Neural cell (in vitro differentiated cells): ENCODE measurements at regions not wholly inside any gene's neighbourhood (a gene's known extent, or its start where the extent isn't known, plus 50 kb on each side); places are given as distances from the start of the nearest gene placed in this dataset.

ENCODE experiments used
- EP300 ChIP-seq: fragments of 450-650 bp; conservative IDR thresholded peaks from 2 replicates; pipeline ENCODE4 v1.6.1; 2014; ENCODE audit warnings: antibody characterized with exemption, mild to moderate bottlenecking, moderate library complexity; ENCODE audit not compliant: poor library complexity, severe bottlenecking
- EZH2 ChIP-seq: fragments of 200-600, 300-800 bp; shearing (Covaris generic), sonication (generic); IDR thresholded peaks from 2 replicates; pipeline ENCODE4 v1.6.1; 2014; ENCODE audit warnings: antibody characterized with exemption, low read length, borderline replicate concordance, mild to moderate bottlenecking; ENCODE audit not compliant: insufficient read depth, poor library complexity, severe bottlenecking
- MXI1 ChIP-seq: fragments of 450-650 bp; conservative IDR thresholded peaks from 2 replicates; pipeline ENCODE4 v1.6.1; 2014; ENCODE audit warnings: antibody characterized with exemption, mild to moderate bottlenecking; ENCODE audit not compliant: poor library complexity, severe bottlenecking
- POLR2AphosphoS5 ChIP-seq: IDR thresholded peaks from 2 replicates; pipeline ENCODE4 v1.6.1; 2012
- RAD21 ChIP-seq: fragments of 450-650 bp; conservative IDR thresholded peaks from 2 replicates; pipeline ENCODE4 v1.6.1; 2014; ENCODE audit warnings: antibody characterized with exemption, mild to moderate bottlenecking, moderate library complexity
- SMC3 ChIP-seq: fragments of 450-650 bp; conservative IDR thresholded peaks from 2 replicates; pipeline ENCODE4 v1.6.1; 2014; ENCODE audit warnings: antibody characterized with exemption, mild to moderate bottlenecking, moderate library complexity; ENCODE audit not compliant: poor library complexity
- TAF1 ChIP-seq: IDR thresholded peaks from 2 replicates; pipeline ENCODE4 v1.6.1; 2012; ENCODE audit warnings: low read depth
- TF ChIP-seq, protein P1 (sequence below): IDR thresholded peaks from 2 replicates; pipeline ENCODE4 v1.6.1; 2012; ENCODE audit warnings: borderline replicate concordance
- TF ChIP-seq, protein P2 (sequence below): fragments of 450-650 bp; IDR thresholded peaks from 2 replicates; pipeline ENCODE4 v1.5.1; 2014; ENCODE audit warnings: antibody characterized with exemption, mild to moderate bottlenecking, moderate library complexity; ENCODE audit not compliant: poor library complexity, severe bottlenecking

DNA sequence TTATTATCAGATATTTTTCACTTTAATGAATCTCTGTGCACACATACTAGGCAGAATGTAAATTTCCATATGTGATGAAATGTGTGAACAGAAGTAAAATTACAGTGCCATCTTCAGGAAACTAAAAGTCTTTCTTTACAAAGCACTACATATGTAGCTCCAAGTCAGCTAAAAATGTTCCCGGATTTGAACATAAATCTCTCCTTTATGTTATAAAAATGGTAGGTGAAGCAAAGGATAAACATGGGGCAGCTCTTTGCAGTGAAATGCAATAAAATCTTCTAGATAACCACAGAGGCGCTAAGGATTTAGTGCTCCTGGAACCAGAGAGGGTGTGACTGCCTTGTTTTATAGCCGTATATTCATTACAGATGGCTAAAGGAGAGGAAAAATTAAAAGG is 104.9 kb upstream of the C7orf33 start:
- TF ChIP-seq, protein P1, sequence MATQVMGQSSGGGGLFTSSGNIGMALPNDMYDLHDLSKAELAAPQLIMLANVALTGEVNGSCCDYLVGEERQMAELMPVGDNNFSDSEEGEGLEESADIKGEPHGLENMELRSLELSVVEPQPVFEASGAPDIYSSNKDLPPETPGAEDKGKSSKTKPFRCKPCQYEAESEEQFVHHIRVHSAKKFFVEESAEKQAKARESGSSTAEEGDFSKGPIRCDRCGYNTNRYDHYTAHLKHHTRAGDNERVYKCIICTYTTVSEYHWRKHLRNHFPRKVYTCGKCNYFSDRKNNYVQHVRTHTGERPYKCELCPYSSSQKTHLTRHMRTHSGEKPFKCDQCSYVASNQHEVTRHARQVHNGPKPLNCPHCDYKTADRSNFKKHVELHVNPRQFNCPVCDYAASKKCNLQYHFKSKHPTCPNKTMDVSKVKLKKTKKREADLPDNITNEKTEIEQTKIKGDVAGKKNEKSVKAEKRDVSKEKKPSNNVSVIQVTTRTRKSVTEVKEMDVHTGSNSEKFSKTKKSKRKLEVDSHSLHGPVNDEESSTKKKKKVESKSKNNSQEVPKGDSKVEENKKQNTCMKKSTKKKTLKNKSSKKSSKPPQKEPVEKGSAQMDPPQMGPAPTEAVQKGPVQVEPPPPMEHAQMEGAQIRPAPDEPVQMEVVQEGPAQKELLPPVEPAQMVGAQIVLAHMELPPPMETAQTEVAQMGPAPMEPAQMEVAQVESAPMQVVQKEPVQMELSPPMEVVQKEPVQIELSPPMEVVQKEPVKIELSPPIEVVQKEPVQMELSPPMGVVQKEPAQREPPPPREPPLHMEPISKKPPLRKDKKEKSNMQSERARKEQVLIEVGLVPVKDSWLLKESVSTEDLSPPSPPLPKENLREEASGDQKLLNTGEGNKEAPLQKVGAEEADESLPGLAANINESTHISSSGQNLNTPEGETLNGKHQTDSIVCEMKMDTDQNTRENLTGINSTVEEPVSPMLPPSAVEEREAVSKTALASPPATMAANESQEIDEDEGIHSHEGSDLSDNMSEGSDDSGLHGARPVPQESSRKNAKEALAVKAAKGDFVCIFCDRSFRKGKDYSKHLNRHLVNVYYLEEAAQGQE, result no peak
- TF ChIP-seq, protein P2, sequence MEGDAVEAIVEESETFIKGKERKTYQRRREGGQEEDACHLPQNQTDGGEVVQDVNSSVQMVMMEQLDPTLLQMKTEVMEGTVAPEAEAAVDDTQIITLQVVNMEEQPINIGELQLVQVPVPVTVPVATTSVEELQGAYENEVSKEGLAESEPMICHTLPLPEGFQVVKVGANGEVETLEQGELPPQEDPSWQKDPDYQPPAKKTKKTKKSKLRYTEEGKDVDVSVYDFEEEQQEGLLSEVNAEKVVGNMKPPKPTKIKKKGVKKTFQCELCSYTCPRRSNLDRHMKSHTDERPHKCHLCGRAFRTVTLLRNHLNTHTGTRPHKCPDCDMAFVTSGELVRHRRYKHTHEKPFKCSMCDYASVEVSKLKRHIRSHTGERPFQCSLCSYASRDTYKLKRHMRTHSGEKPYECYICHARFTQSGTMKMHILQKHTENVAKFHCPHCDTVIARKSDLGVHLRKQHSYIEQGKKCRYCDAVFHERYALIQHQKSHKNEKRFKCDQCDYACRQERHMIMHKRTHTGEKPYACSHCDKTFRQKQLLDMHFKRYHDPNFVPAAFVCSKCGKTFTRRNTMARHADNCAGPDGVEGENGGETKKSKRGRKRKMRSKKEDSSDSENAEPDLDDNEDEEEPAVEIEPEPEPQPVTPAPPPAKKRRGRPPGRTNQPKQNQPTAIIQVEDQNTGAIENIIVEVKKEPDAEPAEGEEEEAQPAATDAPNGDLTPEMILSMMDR, result peak; percentile 73
- TF ChIP-seq POLR2AphosphoS5 (no peak), EZH2 (no peak), EP300 (no peak), MXI1 (no peak), TAF1 (no peak), RAD21 (peak; percentile 78), SMC3 (peak; percentile 78)
